Astrocyte (in vitro differentiated cells and primary cell): ENCODE measurements at regions not wholly inside any gene's neighbourhood (a gene's known extent, or its start where the extent isn't known, plus 50 kb on each side); places are given as distances from the start of the nearest gene placed in this dataset.

Source experiments
- EZH2 ChIP-seq: IDR thresholded peaks from 2 replicates; pipeline ENCODE4 v1.6.1; 2012; ENCODE audit warnings: mild to moderate bottlenecking, low read length, inconsistent platforms; ENCODE audit not compliant: insufficient read depth
- TF ChIP-seq, protein P1 (sequence below): IDR thresholded peaks from 2 replicates; pipeline ENCODE4 v1.5.1; 2011; ENCODE audit warnings: low read depth, mild to moderate bottlenecking, inconsistent platforms, low read length, moderate library complexity; ENCODE audit not compliant: insufficient read depth

DNA sequence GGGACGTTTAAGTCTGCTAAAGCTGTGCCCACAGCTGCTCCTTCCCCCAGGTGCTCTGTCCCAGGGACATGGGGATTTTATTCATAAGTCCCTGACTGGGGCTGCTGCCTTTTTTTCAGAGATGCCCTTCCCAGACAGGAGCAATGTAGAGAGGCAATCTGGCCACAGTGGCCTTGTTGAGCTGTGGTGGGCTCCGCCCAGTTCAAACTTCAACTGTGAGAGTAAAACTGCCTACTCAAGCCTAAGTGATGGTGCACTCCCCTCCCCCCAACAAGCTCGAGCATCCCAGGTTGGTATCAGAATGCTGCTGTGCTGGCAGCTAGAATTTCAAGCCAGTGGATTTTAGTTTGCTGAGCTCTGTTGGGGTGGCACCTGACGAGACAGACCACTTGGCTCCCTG is 1371.4 kb downstream of the ADGRL3 start:
- TF ChIP-seq, protein P1, sequence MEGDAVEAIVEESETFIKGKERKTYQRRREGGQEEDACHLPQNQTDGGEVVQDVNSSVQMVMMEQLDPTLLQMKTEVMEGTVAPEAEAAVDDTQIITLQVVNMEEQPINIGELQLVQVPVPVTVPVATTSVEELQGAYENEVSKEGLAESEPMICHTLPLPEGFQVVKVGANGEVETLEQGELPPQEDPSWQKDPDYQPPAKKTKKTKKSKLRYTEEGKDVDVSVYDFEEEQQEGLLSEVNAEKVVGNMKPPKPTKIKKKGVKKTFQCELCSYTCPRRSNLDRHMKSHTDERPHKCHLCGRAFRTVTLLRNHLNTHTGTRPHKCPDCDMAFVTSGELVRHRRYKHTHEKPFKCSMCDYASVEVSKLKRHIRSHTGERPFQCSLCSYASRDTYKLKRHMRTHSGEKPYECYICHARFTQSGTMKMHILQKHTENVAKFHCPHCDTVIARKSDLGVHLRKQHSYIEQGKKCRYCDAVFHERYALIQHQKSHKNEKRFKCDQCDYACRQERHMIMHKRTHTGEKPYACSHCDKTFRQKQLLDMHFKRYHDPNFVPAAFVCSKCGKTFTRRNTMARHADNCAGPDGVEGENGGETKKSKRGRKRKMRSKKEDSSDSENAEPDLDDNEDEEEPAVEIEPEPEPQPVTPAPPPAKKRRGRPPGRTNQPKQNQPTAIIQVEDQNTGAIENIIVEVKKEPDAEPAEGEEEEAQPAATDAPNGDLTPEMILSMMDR = no peak
- no peak for TF ChIP-seq EZH2
